ENCODE measurements at regions not wholly inside any gene's neighbourhood (a gene's known extent, or its start where the extent isn't known, plus 50 kb on each side); places are given as distances from the start of the nearest gene placed in this dataset.

DNA sequence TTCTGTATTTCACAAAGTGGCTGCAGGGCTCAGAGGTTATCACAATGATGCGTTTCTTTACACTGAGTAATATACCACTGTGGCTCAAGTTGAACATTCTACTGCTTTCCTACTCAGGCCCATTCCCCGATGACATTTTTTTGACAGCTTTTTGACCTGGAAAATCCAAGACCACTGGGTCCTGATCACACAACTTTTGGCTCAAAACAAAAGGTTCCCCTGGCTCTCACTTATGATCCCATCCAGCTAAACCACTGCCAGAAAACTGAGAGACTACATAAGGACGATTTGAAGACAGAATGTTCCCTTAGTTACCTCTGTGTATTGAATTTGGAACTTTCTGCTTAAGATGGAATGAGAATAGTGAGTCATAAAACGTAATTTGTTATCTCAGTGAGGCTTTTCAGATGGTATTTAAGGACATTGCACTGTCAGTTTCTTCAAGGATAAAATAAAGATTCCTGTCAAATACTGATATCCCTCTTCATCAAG lies 78.0 kb upstream of the FBXL7 start:
- no peak overlapping the region for H3K4me3 ChIP-seq
- no peak overlapping the region for H3K27ac ChIP-seq
- H3K9me3 ChIP-seq: peaks cover 0 to 1% of the 10 kb centered on the region in 2 donors
- DNase-seq (no peak), ATAC-seq (no peak)
- intact Hi-C loops (cut with DNase I): no loop called here
- H3K27me3 ChIP-seq: no peaks in the 10 kb centered on the region
- no peaks in the 10 kb centered on the region for H3K4me1 ChIP-seq
- H3K36me3 ChIP-seq: no peaks in the 10 kb centered on the region
- TF ChIP-seq, protein P1, sequence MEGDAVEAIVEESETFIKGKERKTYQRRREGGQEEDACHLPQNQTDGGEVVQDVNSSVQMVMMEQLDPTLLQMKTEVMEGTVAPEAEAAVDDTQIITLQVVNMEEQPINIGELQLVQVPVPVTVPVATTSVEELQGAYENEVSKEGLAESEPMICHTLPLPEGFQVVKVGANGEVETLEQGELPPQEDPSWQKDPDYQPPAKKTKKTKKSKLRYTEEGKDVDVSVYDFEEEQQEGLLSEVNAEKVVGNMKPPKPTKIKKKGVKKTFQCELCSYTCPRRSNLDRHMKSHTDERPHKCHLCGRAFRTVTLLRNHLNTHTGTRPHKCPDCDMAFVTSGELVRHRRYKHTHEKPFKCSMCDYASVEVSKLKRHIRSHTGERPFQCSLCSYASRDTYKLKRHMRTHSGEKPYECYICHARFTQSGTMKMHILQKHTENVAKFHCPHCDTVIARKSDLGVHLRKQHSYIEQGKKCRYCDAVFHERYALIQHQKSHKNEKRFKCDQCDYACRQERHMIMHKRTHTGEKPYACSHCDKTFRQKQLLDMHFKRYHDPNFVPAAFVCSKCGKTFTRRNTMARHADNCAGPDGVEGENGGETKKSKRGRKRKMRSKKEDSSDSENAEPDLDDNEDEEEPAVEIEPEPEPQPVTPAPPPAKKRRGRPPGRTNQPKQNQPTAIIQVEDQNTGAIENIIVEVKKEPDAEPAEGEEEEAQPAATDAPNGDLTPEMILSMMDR (IDR thresholded peaks at IDR 0.05): no peak

DNA sequence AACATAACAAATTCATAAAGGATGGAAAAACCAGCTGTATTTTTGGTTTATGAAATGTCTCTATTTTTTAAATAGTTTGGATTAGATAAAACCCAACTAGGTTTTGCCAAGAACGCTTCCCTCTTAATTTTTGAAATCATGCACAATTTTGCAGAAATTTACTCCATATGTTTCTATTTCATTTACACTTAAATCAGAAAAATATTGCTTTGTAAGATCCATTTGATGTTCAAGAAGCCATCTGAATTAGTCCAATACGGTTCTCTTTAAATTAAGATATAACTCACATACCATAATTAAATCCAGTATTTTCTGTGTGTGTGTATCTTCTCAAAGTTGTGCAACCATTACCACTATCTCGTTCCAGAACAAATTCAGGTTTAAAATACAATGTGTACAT lies 78.6 kb upstream of the FBXL7 start:
- peaks cover 0 to 1% of the 10 kb centered on the region in 2 donors for H3K9me3 ChIP-seq
- ATAC-seq (no peak), DNase-seq (no peak)
- H3K4me3 ChIP-seq: no peak overlapping the region
- no peak overlapping the region for H3K27ac ChIP-seq
- H3K27me3 ChIP-seq: no peaks in the 10 kb centered on the region
- H3K36me3 ChIP-seq: no peaks in the 10 kb centered on the region
- TF ChIP-seq, protein P1 (IDR thresholded peaks at IDR 0.05): no peak
- intact Hi-C loops (cut with DNase I): no loop called here
- H3K4me1 ChIP-seq: no peaks in the 10 kb centered on the region

DNA sequence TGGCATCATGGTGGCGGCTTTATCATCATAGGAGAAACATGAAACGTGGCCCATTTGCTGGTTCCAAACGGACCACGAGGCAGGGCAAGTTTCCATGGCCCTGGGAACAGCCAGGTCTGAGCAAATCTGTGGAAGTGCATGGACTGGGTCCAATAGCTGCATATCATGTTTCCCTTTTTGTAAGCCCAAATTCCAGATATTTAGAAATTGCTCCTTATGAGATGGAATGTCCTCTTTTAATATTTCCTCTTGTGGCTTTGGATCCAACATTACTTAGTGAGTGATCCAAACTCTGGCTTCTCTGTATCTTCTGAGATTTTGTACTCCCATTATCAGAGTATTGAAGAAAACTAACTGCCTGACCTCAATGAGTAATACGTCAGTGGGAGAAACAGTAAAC lies 79.8 kb upstream of the FBXL7 start:
- ATAC-seq (no peak), DNase-seq (no peak)
- H3K36me3 ChIP-seq: no peaks in the 10 kb centered on the region
- no peak overlapping the region for H3K27ac ChIP-seq
- TF ChIP-seq, protein P1 (IDR thresholded peaks at IDR 0.05): no peak
- H3K4me3 ChIP-seq: no peak overlapping the region
- no peaks in the 10 kb centered on the region for H3K27me3 ChIP-seq
- H3K9me3 ChIP-seq: peaks cover 0 to 1% of the 10 kb centered on the region in 2 donors
- intact Hi-C loops (cut with DNase I): no loop called here
- no peaks in the 10 kb centered on the region for H3K4me1 ChIP-seq

DNA sequence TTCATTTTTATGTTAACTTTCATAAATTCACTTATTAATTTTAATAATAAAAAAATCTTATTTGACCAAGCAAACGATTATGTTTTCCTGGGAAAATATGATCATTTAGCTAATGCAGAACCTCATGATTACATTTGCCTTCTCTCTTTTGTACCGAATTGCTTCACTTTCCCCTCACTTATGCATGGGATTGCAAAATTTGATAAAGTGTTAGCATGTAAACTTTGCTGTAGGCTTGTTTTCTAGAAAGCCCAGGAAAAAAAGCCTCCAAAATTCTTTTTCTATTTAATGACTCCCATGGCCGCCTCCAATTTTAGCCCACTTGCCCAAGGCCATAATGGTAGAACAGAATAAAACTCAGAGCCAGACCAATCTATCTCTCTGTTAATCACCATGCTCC lies 82.8 kb upstream of the FBXL7 start:
- H3K27me3 ChIP-seq: no peaks in the 10 kb centered on the region
- no peaks in the 10 kb centered on the region for H3K4me1 ChIP-seq
- TF ChIP-seq, protein P1 (IDR thresholded peaks at IDR 0.05): no peak
- ATAC-seq (no peak), DNase-seq (peak in 2 of 4 donors; percentile 57 to 68)
- intact Hi-C loops (cut with DNase I): no loop called here
- H3K36me3 ChIP-seq: no peaks in the 10 kb centered on the region
- H3K27ac ChIP-seq: no peak overlapping the region
- no peak overlapping the region for H3K4me3 ChIP-seq
- peaks cover 0 to 11% of the 10 kb centered on the region in 2 donors for H3K9me3 ChIP-seq

DNA sequence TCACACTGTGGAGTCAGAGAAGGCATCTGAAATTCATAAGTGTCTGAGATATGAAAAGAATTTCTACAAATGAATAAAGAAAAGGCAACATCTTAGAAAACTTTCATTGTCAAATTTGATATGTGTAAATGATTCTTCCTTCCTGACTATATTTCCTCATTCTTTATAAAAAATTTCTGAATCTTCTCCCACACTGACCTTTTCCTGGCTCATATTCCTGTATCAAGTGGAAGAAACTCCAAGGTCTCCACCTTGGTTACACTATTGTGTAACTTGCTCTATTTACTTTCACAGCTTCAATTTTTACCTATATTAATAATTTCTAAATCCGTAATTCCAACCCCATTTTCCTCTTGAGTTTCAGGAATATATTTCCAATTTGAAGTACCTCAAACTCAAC lies 93.5 kb upstream of the FBXL7 start:
- H3K4me1 ChIP-seq: no peaks in the 10 kb centered on the region
- ATAC-seq (no peak), DNase-seq (no peak)
- H3K27me3 ChIP-seq: no peaks in the 10 kb centered on the region
- H3K36me3 ChIP-seq: no peaks in the 10 kb centered on the region
- TF ChIP-seq, protein P1 (IDR thresholded peaks at IDR 0.05): no peak
- peaks cover 0 to 34% of the 10 kb centered on the region in 2 donors for H3K9me3 ChIP-seq
- H3K4me3 ChIP-seq: no peak overlapping the region
- intact Hi-C loops (cut with DNase I): no loop called here
- H3K27ac ChIP-seq: no peak overlapping the region

All from left lung (tissue), 4 donors.